Psoas muscle (tissue), 7 donors: ENCODE measurements at regions not wholly inside any gene's neighbourhood (a gene's known extent, or its start where the extent isn't known, plus 50 kb on each side); places are given as distances from the start of the nearest gene placed in this dataset.

Experiments
- ATAC-seq, 4 donors: fragments of 200-7000 bp; cut with Tn5 transposase; one replicate each; pipeline ENCODE4 v1.9.1; 2020; ENCODE audit warnings: moderate library complexity in 3 of 4, mild to moderate bottlenecking in 2 of 4
- DNase-seq, 2 donors: peaks; one replicate each; pipeline ENCODE4 v3.0.0-alpha.2; 2020
- H3K27ac ChIP-seq: fragments of 200-600 bp; one replicate; pipeline ENCODE4 v1.8.0; 2022
- H3K27me3 ChIP-seq, 3 donors: fragments of 200-600 bp in 1 of 3; one replicate each; pipeline versions ENCODE4 v1.6.1 to v1.8.0; 2013 to 2022; ENCODE audit warnings: low read length in 2 of 3, mild to moderate bottlenecking in 2 of 3, moderate library complexity in 1 of 3; ENCODE audit not compliant: insufficient read depth in 3 of 3
- H3K36me3 ChIP-seq, 2 donors: fragments of 200-600 bp in 1 of 2; one replicate each; pipeline versions ENCODE4 v1.6.1 to v1.8.0; 2013 to 2022; ENCODE audit warnings: low read depth in 1 of 2, mild to moderate bottlenecking in 1 of 2, moderate library complexity in 1 of 2; ENCODE audit not compliant: insufficient read depth in 1 of 2
- H3K4me1 ChIP-seq: fragments of 200-600 bp; one replicate; pipeline ENCODE4 v1.8.0; 2022
- H3K4me3 ChIP-seq: fragments of 200-600 bp; one replicate; pipeline ENCODE4 v1.8.0; 2022; ENCODE audit warnings: mild to moderate bottlenecking
- H3K9me3 ChIP-seq: fragments of 200-600 bp; one replicate; pipeline ENCODE4 v1.8.0; 2022
- WGBS, 3 donors: extraction: QIAGEN DNeasy Blood & Tissue Kit; methylation state at CpG; one replicate each; pipeline versions ENCODE4 v1.1.6 to v1.1.7; 2013; 5-methylcytosine and 5-hydroxymethylcytosine counted together
- intact Hi-C, 2 donors: fragments of 100-400 bp; cut with DNase I; formaldehyde crosslinking; loops; one replicate each; pipeline versions ENCODE4 v1.11.0 to v1.14.2; 2022
- TF ChIP-seq, protein P1 (sequence below): fragments of 200-600 bp; IDR thresholded peaks from one replicate; pipeline ENCODE4 v1.8.0; 2022; ENCODE audit warnings: antibody characterized with exemption
- donor health status: healthy with polysubstance abuse.
- donor health status: DM: no; HTN: no; CAD: no; lungs with moderate emphysema.
- donor health status: Bipolar disorder and iron deficiency.
- donor health status: healthy.
- donor health status: DM: yes; HTN: yes; CAD: no.
- donor health status: DM: no; HTN: no; CAD: no.
- donor health status: DM: yes; HTN: yes; CAD: no.

DNA sequence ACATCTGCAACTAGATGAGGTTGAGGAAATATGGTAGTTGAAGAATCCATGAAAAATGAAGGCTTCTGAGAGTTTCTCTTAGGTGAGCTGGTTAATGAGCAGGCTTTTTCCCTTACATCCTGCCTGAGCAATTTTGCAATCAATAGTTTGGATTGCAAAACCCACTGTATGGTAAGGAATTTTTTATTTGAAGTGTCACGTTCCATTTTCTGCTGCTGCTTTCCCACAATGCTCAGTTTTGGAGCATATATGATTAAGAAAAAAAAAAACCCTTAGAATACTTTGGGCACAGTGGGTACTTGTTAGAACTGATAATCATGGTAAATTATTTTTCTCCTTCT lies 144.2 kb downstream of the PCSK1 start:
- TF ChIP-seq, protein P1, sequence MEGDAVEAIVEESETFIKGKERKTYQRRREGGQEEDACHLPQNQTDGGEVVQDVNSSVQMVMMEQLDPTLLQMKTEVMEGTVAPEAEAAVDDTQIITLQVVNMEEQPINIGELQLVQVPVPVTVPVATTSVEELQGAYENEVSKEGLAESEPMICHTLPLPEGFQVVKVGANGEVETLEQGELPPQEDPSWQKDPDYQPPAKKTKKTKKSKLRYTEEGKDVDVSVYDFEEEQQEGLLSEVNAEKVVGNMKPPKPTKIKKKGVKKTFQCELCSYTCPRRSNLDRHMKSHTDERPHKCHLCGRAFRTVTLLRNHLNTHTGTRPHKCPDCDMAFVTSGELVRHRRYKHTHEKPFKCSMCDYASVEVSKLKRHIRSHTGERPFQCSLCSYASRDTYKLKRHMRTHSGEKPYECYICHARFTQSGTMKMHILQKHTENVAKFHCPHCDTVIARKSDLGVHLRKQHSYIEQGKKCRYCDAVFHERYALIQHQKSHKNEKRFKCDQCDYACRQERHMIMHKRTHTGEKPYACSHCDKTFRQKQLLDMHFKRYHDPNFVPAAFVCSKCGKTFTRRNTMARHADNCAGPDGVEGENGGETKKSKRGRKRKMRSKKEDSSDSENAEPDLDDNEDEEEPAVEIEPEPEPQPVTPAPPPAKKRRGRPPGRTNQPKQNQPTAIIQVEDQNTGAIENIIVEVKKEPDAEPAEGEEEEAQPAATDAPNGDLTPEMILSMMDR = no peak
- no peak for ATAC-seq
- Histone ChIP-seq H3K9me3 (peaks cover 4% of the 10 kb centered on the region), H3K27me3 (no peaks in the 10 kb centered on the region), H3K27ac (no peak overlapping the region), H3K4me1 (no peaks in the 10 kb centered on the region), H3K4me3 (no peak overlapping the region), H3K36me3 (no peaks in the 10 kb centered on the region)
- DNase-seq = no peak
- intact Hi-C loops = no loop called here
- WGBS, 3 donors = 81 to 89% (median 85%) methylated on average over 1 of the region's 1 CpG

DNA sequence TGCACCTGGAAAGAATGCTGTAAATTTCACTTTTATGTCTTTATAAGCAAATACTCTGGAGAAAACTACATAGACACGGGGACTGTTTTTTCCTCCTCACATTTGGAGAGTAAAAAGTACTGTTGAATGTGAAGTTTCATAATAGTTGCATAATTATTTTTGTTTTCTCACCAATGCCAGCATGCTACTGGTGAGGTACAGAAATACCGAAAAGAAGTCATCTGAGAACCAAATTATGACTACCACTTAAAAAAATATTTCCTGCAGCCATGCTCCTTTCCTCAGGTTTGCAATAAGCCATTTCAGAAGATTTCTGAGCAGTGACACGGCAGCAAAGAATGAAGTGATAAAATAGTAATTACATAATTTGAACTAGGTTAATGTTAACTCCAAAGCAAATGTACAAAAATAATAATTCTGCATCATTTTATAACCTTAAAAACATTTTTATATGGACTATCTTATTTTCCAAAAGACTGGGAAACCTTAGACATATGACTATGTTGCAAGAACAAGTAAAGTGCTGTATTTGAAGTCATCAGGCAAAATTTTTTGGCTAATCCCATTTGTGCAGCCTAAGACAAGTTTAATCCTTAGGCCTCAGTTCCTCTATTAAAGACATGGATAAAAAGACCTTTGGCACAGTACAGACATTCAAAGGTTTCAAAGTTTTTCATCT lies 144.7 kb downstream of the PCSK1 start:
- Histone ChIP-seq H3K4me1 (no peaks in the 10 kb centered on the region), H3K27ac (no peak overlapping the region), H3K9me3 (peaks cover 4% of the 10 kb centered on the region), H3K36me3 (no peaks in the 10 kb centered on the region), H3K27me3 (no peaks in the 10 kb centered on the region), H3K4me3 (no peak overlapping the region)
- 42 to 71% (median 48%) methylated on average over 3 of the region's 3 CpGs for WGBS, 3 donors
- no peak for ATAC-seq
- DNase-seq = no peak
- intact Hi-C loops = no loop called here
- TF ChIP-seq, protein P1 = no peak

DNA sequence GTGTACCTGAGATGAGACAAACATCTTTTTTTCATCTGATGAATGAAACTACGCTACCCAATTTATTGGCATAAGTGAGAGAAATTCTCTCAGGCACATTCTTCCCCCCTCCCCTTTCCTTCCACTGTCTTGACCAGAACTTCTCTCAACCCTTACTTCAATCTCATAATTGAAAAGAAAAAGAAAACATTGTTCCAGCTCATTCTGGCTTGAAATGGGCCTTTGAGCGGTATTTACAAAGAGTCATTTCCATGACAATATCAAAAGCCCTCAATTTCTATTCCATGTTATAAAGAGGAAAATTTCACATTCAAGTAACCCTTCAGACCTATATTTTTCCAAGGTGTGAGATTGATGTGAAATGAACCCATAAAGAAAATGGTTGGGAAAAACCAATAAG lies 145.9 kb downstream of the PCSK1 start:
- Histone ChIP-seq H3K27ac (no peak overlapping the region), H3K4me3 (no peak overlapping the region), H3K4me1 (no peaks in the 10 kb centered on the region), H3K36me3 (no peaks in the 10 kb centered on the region), H3K27me3 (no peaks in the 10 kb centered on the region), H3K9me3 (peaks cover 4% of the 10 kb centered on the region)
- intact Hi-C loops = no loop called here
- no peak for DNase-seq
- TF ChIP-seq, protein P1 = no peak
- WGBS, 3 donors = 95 to 99% (median 98%) methylated on average over 2 of the region's 2 CpGs
- no peak for ATAC-seq

DNA sequence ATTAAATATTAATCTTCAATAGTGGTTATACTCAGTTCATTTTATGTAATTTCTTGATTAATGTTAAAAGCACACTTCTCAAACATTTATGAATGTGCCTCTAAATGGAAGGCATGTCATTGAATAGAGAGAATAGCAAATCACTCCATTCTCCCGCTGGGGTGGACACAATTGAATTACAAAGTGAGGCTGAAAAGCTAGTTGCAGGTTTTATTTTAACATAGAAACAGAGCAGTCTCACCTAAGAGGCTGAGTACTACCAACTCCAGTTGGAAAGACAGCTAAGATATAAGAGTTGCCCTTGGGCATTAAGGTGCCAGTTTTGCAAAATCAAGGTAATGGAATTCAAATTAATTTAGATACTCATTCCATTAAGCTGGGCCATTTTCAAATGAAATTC lies 147.2 kb downstream of the PCSK1 start:
- H3K9me3 ChIP-seq = no peaks in the 10 kb centered on the region
- ATAC-seq (no peak), DNase-seq (no peak)
- WGBS, 3 donors = 67 to 87% (median 80%) methylated on average over 1 of the region's 1 CpG
- no peak overlapping the region for H3K27ac ChIP-seq
- TF ChIP-seq, protein P1 = no peak
- intact Hi-C loops = no loop called here
- H3K27me3 ChIP-seq = no peaks in the 10 kb centered on the region
- H3K36me3 ChIP-seq = no peaks in the 10 kb centered on the region
- no peak overlapping the region for H3K4me3 ChIP-seq
- no peaks in the 10 kb centered on the region for H3K4me1 ChIP-seq
